ENCODE measurements at regions not wholly inside any gene's neighbourhood (a gene's known extent, or its start where the extent isn't known, plus 50 kb on each side); places are given as distances from the start of the nearest gene placed in this dataset.

DNA sequence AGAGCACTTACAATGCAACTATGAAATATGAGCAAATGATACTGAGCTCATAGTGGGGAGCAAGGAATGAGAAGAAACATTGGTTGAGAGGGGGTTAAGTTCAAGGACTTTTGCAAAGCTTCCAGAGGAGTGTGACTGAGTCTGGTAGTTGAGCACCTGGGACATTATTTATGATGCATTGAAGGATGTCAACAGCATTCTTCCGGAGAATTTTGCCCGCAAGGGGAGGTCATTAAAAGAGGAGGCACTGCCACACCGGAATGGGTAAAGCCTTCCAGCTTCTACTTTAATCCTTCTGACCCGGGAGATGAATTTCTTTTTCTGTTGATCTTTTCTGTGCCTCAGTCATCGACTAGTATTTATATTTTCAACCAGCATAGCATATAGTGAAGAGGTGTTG is 208.4 kb upstream of the CAMK1G start:
- no peaks in the 10 kb centered on the region for H4K20me1 ChIP-seq (ENCODE audit: insufficient read depth, low read length)
- H3K79me2 ChIP-seq (ENCODE audit: insufficient read depth, low read length) = no peaks in the 10 kb centered on the region
- no peaks in the 10 kb centered on the region for H3K36me3 ChIP-seq (ENCODE audit: insufficient read depth, low read length)
- no peak overlapping the region for H3K9ac ChIP-seq (ENCODE audit: low read depth, low read length)
- no peak for DNase-seq
- H3K27me3 ChIP-seq (ENCODE audit: insufficient read depth, low read length, poor library complexity) = peaks cover 14% of the 10 kb centered on the region
- no peak overlapping the region for H2AFZ ChIP-seq (ENCODE audit: low read depth, low read length)
- H3K27ac ChIP-seq (ENCODE audit: low read length) = no peak overlapping the region
- no peaks in the 10 kb centered on the region for H3K9me3 ChIP-seq (ENCODE audit: insufficient read depth, low read length, severe bottlenecking)
- no peak overlapping the region for H3K4me3 ChIP-seq (ENCODE audit: low read depth in 1 of 2, low read length in 2 of 2)
- no peak for ATAC-seq (ENCODE audit: insufficient read depth, low read depth)
- H3K4me2 ChIP-seq (ENCODE audit: insufficient read depth, low read length) = no peak overlapping the region
- TF ChIP-seq, protein P1, sequence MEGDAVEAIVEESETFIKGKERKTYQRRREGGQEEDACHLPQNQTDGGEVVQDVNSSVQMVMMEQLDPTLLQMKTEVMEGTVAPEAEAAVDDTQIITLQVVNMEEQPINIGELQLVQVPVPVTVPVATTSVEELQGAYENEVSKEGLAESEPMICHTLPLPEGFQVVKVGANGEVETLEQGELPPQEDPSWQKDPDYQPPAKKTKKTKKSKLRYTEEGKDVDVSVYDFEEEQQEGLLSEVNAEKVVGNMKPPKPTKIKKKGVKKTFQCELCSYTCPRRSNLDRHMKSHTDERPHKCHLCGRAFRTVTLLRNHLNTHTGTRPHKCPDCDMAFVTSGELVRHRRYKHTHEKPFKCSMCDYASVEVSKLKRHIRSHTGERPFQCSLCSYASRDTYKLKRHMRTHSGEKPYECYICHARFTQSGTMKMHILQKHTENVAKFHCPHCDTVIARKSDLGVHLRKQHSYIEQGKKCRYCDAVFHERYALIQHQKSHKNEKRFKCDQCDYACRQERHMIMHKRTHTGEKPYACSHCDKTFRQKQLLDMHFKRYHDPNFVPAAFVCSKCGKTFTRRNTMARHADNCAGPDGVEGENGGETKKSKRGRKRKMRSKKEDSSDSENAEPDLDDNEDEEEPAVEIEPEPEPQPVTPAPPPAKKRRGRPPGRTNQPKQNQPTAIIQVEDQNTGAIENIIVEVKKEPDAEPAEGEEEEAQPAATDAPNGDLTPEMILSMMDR (IDR thresholded peaks at IDR 0.05; ENCODE audit: borderline replicate concordance, extremely low read depth, low read length, poor library complexity, severe bottlenecking) = no peak
- TF ChIP-seq EZH2 (IDR thresholded peaks at IDR 0.05; ENCODE audit: borderline replicate concordance, low read depth, low read length, severe bottlenecking) = no peak
- H3K4me1 ChIP-seq (ENCODE audit: insufficient read depth, low read length) = no peaks in the 10 kb centered on the region

DNA sequence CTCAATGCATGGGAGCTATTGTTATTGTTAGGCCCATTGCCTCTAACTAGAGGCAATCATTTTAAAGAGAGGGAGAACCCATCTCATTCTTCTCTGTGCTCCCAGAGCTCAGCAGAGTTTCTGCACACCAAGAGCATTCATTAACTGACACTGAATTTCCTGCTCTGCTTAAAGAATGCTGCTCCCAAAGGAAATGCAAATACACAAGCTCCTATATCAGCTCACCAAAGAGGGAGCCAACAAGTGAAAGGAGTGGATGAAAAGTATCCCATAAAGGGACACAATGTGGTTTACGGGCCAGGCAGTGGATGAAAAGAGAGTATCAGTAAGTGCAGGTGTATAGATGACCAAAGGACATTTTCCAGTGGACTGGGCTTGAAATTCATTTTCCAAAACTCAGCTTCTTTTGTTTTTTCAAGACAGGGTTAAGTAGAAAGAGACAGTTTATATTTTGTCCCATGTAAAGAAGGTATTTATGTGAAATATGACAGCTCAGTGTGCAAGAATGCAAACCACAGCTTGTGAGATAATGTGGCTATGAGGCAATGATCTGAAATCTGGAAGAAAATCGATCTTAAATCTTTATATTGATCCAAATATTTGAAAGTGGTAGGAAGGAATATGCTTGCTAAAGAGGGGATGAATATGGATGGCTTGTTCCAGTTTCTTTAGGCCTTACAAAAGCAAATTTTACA is 207.7 kb upstream of the CAMK1G start:
- Histone ChIP-seq H4K20me1 (ENCODE audit: insufficient read depth, low read length) (no peaks in the 10 kb centered on the region), H3K9ac (ENCODE audit: low read depth, low read length) (no peak overlapping the region), H3K79me2 (ENCODE audit: insufficient read depth, low read length) (no peaks in the 10 kb centered on the region), H3K4me2 (ENCODE audit: insufficient read depth, low read length) (no peak overlapping the region), H3K4me3 (ENCODE audit: low read depth in 1 of 2, low read length in 2 of 2) (no peak overlapping the region), H3K4me1 (ENCODE audit: insufficient read depth, low read length) (no peaks in the 10 kb centered on the region), H3K9me3 (ENCODE audit: insufficient read depth, low read length, severe bottlenecking) (no peaks in the 10 kb centered on the region), H3K27me3 (ENCODE audit: insufficient read depth, low read length, poor library complexity) (peaks cover 14% of the 10 kb centered on the region), H3K27ac (ENCODE audit: low read length) (no peak overlapping the region), H2AFZ (ENCODE audit: low read depth, low read length) (no peak overlapping the region), H3K36me3 (ENCODE audit: insufficient read depth, low read length) (no peaks in the 10 kb centered on the region)
- no peak for DNase-seq
- no peak for ATAC-seq (ENCODE audit: insufficient read depth, low read depth)
- TF ChIP-seq, protein P1 (IDR thresholded peaks at IDR 0.05; ENCODE audit: borderline replicate concordance, extremely low read depth, low read length, poor library complexity, severe bottlenecking) = no peak
- TF ChIP-seq EZH2 (IDR thresholded peaks at IDR 0.05; ENCODE audit: borderline replicate concordance, low read depth, low read length, severe bottlenecking) = no peak

DNA sequence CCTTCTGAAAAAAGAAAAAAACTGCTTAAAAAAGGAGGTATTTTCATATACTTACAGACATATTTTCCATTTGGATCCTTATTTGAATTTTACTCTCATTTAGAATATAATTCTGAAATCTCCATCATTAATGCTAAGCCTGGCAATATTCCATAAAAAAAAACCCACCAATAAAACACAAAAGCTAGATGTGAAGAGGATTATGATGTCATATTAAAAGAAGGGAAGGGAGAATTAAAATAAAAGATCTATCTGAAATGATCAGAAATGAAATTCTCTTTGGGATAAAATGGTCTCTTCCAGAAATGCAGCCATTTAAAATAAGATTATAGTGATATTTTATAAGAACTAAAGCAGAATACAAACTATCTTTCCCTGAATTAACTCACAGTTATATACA is 206.7 kb upstream of the CAMK1G start:
- H2AFZ ChIP-seq (ENCODE audit: low read depth, low read length) = no peak overlapping the region
- DNase-seq = no peak
- no peaks in the 10 kb centered on the region for H3K79me2 ChIP-seq (ENCODE audit: insufficient read depth, low read length)
- H3K4me2 ChIP-seq (ENCODE audit: insufficient read depth, low read length) = no peak overlapping the region
- H3K36me3 ChIP-seq (ENCODE audit: insufficient read depth, low read length) = no peaks in the 10 kb centered on the region
- peaks cover 14% of the 10 kb centered on the region for H3K27me3 ChIP-seq (ENCODE audit: insufficient read depth, low read length, poor library complexity)
- no peaks in the 10 kb centered on the region for H4K20me1 ChIP-seq (ENCODE audit: insufficient read depth, low read length)
- no peak overlapping the region for H3K9ac ChIP-seq (ENCODE audit: low read depth, low read length)
- no peak for ATAC-seq (ENCODE audit: insufficient read depth, low read depth)
- H3K27ac ChIP-seq (ENCODE audit: low read length) = no peak overlapping the region
- H3K9me3 ChIP-seq (ENCODE audit: insufficient read depth, low read length, severe bottlenecking) = no peaks in the 10 kb centered on the region
- no peak overlapping the region for H3K4me3 ChIP-seq (ENCODE audit: low read depth in 1 of 2, low read length in 2 of 2)
- no peaks in the 10 kb centered on the region for H3K4me1 ChIP-seq (ENCODE audit: insufficient read depth, low read length)
- TF ChIP-seq EZH2 (IDR thresholded peaks at IDR 0.05; ENCODE audit: borderline replicate concordance, low read depth, low read length, severe bottlenecking) = no peak
- TF ChIP-seq, protein P1 (IDR thresholded peaks at IDR 0.05; ENCODE audit: borderline replicate concordance, extremely low read depth, low read length, poor library complexity, severe bottlenecking) = no peak

All from DND-41 (cell line).